ENCODE measurements at regions not wholly inside any gene's neighbourhood (a gene's known extent, or its start where the extent isn't known, plus 50 kb on each side); places are given as distances from the start of the nearest gene placed in this dataset.

GRCh38 chr9:86634501-86634900 is 280.3 kb upstream of the TUT7 start:
- WGBS, 2 experiments (ENCODE audit: extremely low coverage in 2 of 2, insufficient read length in 1 of 2), result no CpG with 5 or more reads among the region's 1 CpG
- Histone ChIP-seq H2AK5ac (ENCODE audit: low read depth, low read length) (no peak overlapping the region), H3K9me3 (ENCODE audit: control insufficient read depth, insufficient read depth, low read length) (peaks cover 4% of the 10 kb centered on the region; the same call in 1 of the 2 replicates), H3K27ac (ENCODE audit: insufficient read depth, low read length) (no peak overlapping the region), H3K56ac (ENCODE audit: extremely low read depth, insufficient read depth, low read length) (no peak overlapping the region), H2BK120ac (ENCODE audit: low read depth, low read length) (no peak overlapping the region), H3K27me3 (ENCODE audit: control insufficient read depth, insufficient read depth, low read length) (no peaks in the 10 kb centered on the region), H3K4me2 (ENCODE audit: low read depth, low read length) (no peak overlapping the region), H3K4ac (ENCODE audit: low read depth, low read length) (no peak overlapping the region), H4K91ac (ENCODE audit: insufficient read depth, low read depth, low read length) (no peak overlapping the region), H3K9me1 (ENCODE audit: insufficient read depth, low read length) (no peaks in the 10 kb centered on the region), H3K79me1 (ENCODE audit: low read depth in 1 of 2, low read length in 2 of 2) (no peaks in the 10 kb centered on the region), H2AK9ac (replicated peaks; ENCODE audit: low read depth, low read length, poor library complexity) (no peak overlapping the region), H4K8ac (ENCODE audit: low read depth in 2 of 2, low read length in 2 of 2) (no peak overlapping the region), H3K4me1 (ENCODE audit: control insufficient read depth, insufficient read depth, low read length) (no peaks in the 10 kb centered on the region), H2BK5ac (ENCODE audit: low read depth, low read length, poor library complexity, severe bottlenecking) (no peak overlapping the region), H4K20me1 (ENCODE audit: insufficient read depth, low read length) (no peaks in the 10 kb centered on the region), H3K18ac (ENCODE audit: low read depth, low read length) (no peak overlapping the region), H4K5ac (ENCODE audit: low read depth, low read length) (no peak overlapping the region), H2BK15ac (ENCODE audit: low read depth, low read length) (no peak overlapping the region), H3K23ac (ENCODE audit: low read depth, low read length) (no peak overlapping the region), H2BK20ac (ENCODE audit: low read depth, low read length) (no peak overlapping the region), H3K4me3 (ENCODE audit: insufficient read depth, low read depth, low read length) (no peak overlapping the region), H3K9ac (ENCODE audit: low read depth, low read length) (no peak overlapping the region), H2AFZ (replicated peaks; ENCODE audit: low read length, poor library complexity) (no peak overlapping the region), H3K14ac (replicated peaks; ENCODE audit: low read depth, low read length) (no peak overlapping the region), H3K36me3 (ENCODE audit: control insufficient read depth, insufficient read depth, low read length) (no peaks in the 10 kb centered on the region)
- in situ Hi-C loops (cut with MboI; ENCODE audit: low sequenced_read_pairs), result loop anchor here (10.0 to 25.0 kb wide), 2 partner anchors 303 to 690 kb away; partner anchors contain the start of gene GAS1
- no peak for ATAC-seq (ENCODE audit: low read depth)
- dilution Hi-C loops (cut with HindIII; ENCODE audit: low sequenced_read_pairs, unreplicated experiment), result no loop called here
- CTCF ChIA-PET, result no interaction called here
- TF ChIP-seq CHD1 (IDR thresholded peaks at IDR 0.05; ENCODE audit: low read depth, low read length), result no peak
- no peak for TF ChIP-seq ELK1 (IDR thresholded peaks at IDR 0.05; ENCODE audit: borderline replicate concordance, low read depth, low read length)
- TF ChIP-seq USF2 (IDR thresholded peaks at IDR 0.05; ENCODE audit: low read depth, low read length), result no peak
- no peak for TF ChIP-seq POLR2A (IDR thresholded peaks at IDR 0.05; ENCODE audit: low read depth, low read length)
- TF ChIP-seq, protein P1, sequence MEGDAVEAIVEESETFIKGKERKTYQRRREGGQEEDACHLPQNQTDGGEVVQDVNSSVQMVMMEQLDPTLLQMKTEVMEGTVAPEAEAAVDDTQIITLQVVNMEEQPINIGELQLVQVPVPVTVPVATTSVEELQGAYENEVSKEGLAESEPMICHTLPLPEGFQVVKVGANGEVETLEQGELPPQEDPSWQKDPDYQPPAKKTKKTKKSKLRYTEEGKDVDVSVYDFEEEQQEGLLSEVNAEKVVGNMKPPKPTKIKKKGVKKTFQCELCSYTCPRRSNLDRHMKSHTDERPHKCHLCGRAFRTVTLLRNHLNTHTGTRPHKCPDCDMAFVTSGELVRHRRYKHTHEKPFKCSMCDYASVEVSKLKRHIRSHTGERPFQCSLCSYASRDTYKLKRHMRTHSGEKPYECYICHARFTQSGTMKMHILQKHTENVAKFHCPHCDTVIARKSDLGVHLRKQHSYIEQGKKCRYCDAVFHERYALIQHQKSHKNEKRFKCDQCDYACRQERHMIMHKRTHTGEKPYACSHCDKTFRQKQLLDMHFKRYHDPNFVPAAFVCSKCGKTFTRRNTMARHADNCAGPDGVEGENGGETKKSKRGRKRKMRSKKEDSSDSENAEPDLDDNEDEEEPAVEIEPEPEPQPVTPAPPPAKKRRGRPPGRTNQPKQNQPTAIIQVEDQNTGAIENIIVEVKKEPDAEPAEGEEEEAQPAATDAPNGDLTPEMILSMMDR (conservative IDR thresholded peaks at IDR 0.05; ENCODE audit: low read depth, low read length), result no peak
- POLR2A ChIA-PET (ENCODE audit: unreplicated experiment), result no interaction called here
- no peak for DNase-seq
- no TSS peak for BruUV-seq (replicated peaks)
- intact Hi-C loops (cut with micrococcal nuclease), result no loop called here
